KG1 (cell line): ENCODE measurements at regions not wholly inside any gene's neighbourhood (a gene's known extent, or its start where the extent isn't known, plus 50 kb on each side); places are given as distances from the start of the nearest gene placed in this dataset.
"Not testable (repeated sequence)": the region's sequence is repeated elsewhere in the genome, so short reads cannot be mapped to it uniquely, and the experiment has no call there.

ENCODE experiments used
- DNase-seq: peaks from one replicate; lab custom pipeline; 2025; lab: John Stamatoyannopoulos, UW

DNA sequence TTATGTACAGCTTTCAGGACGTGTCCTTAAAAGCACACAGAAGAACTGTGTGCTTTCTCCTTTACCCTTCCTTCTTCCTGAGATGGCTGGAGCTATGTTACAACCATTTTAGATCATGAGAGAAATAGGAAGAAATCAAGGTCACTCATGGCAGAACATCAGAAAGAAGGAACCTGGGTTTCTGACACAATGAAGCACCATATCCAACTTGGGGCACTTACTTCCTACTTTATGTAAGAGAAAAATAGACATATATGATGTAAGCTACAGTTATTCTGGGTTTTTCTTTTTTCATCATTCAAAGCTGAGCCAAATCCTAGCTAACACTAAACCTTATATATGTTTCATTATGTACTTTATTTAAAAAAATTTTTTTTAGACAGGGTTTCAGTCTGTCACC lies 79.5 kb downstream of the FAM161A start:
- no peak for DNase-seq

- no peak for DNase-seq
Observed at GRCh38 chr2:61771904-61772845, 81.7 kb downstream of the FAM161A start.

DNA sequence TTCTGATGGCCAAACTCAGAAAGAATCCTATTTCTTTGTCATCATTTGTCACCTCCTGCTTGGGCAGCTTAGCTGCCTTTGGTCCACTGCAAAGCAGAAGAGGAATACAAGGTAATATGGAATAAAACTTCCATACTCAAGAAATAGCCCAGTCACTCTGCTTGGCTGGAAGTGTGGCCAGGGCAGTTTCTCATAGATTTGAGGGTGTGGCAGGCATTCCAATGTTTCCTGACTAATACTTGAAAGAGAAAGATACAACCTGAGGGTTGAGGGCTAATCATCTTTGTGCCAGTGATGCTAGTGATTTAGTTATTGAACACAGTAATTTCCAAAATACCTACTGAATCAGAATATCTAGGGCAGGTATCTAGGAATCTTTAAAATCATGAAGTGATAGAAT lies 83.1 kb downstream of the FAM161A start:
- DNase-seq: no peak

DNA sequence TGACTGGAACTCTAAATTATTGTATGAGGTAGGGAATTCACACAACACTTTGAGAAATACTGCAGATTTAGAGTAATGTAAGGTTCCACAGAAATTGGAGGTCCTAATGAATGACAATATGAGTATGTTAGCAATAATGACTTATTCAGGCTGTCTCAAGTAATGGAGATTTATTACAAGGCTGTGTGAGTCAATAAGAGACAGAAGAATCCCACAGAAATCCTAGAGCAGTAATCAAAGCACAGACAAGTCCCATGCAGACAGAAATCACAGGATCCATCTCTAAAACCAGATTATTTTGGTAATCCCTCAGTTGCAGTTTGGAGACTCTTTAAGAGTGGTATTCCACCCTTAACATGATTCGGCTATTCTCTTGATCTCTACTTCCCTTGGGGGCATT lies 83.6 kb downstream of the FAM161A start:
- no peak for DNase-seq

DNA sequence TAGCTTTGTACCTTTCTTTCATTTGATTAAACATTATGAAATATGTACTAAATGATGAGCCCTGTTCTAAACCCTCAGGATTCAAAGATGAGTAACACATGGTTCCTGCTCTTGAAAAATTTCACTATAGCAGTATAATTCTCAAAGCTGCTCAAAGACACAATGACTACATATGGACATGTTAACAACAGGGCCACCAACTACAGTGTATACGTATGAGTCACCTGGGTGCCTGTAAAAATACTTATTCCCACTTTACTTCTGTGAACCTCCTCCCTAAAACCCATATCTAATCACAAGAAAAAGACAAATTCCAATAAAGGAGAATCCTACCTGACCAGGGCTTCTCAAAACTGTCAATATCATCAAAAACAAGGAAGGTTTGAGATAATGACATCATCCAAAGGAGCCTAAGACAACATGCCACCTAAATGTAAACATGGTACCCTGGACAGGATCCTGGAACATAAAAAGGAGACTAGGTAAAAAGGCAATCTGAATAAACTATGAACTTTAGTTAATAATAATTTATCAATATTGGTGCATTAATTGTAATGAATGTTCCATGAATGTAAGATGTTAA lies 84.7 kb downstream of the FAM161A start:
- no peak for DNase-seq

- peak; percentile 97 for DNase-seq
Observed at GRCh38 chr2:61764035-61764800, 89.6 kb downstream of the FAM161A start.

DNA sequence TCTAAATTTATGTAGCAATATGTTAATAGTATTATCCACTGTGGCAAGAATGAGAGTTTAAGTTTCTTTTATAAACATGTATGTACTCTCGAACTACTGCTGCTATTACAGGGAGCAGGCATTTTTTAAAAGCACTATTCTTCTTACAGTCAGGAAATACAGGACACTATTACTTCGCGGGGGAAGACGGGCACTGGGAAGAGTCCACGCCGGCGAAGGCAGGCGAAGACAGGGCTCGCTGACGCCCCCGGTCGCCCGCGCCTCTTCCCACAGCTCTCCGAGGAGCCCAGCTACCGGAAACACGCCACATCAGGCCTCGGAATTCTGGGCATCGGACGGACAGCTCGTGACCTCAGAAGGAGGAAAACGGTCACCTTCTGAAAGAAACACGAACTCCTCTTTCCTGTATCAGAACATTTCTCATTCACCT lies 90.2 kb downstream of the FAM161A start:
- no peak for DNase-seq

DNA sequence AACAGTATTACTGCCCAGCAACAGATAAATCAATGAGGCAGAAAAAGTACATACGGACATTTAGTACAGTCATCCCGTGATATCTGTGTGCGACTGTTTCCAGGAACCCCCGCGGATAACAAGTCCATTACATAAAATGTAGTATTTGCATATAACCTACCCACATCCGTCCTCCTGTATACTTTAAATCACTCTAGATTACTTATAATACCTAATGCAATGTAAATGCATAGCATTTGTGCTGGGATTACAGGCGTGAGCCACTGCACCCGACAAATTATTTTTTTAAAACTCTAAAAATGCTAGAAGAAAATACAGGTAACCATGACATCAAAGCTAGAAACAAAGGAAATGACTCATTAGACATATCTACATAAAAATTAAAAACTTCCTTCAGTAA lies 91.6 kb downstream of the FAM161A start:
- DNase-seq: no peak

GRCh38 chr2:61759718-61760117 lies 94.1 kb downstream of the FAM161A start:
- DNase-seq: no peak

DNA sequence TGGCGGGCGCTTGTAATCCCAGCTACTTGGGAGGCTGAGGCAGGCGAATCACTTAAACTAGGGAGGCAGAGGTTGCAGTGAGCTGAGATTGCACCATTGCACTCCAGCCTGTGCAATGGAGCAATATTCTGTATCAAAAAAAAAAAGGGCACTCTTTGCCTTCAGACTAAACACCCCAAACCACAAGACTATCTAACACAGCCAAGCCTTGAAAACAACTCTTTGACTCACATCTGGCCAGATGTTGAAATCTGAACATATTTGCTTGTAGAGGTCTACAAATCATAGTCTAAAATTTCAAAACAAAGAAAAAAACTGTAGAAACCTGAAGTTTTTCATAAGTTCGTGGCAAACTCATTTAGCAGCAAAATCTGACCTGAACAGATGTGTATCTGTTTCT lies 94.9 kb downstream of the FAM161A start:
- DNase-seq: no peak

- DNase-seq: no peak
Observed at GRCh38 chr2:61758159-61758558, 95.7 kb downstream of the FAM161A start.

- no peak for DNase-seq
Observed at GRCh38 chr2:61753512-61753911, 100.3 kb downstream of the FAM161A start.

- DNase-seq: no peak
Observed at GRCh38 chr2:61750624-61751023, 103.2 kb downstream of the FAM161A start.

GRCh38 chr2:61742955-61743354 lies 110.9 kb downstream of the FAM161A start:
- no peak for DNase-seq

DNA sequence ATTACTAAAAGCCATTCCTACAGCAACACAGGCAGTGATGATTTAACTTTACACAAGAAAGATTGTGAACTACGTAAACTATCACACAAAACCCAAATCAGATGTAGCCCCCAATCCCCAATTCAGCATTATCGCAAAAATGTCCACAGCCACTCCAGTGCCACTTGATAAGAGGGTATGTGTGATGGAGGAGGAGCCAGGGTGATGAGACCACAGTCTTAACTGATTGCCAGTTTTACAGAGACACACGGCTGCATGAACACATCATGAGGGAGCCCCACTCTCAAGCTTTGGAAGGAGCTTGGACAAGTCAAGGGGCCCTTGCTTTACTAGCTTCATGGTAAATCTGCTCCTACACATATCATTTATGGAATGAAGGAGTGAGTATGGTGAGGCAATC lies 116.0 kb downstream of the FAM161A start:
- no peak for DNase-seq

GRCh38 chr2:61736953-61737352 lies 116.9 kb downstream of the FAM161A start:
- DNase-seq: no peak

DNA sequence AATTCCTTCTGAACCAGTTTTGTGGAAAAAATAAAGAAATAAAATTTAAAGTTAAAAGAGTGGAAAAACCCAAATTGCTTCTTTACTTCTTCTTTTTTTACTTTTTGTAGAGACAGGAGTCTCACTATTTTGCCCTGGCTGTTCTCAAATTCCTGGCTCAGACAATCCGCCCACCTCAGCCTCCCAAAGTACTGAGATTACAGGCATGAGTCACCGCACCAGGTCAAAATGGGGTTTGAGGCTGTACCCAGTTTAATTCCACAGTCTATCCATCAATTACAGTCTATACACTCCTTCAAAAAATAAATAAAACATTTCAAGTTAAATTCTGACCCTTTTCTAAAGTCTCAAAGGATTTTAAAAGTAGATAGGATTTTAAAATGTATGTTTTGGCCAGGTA lies 120.3 kb downstream of the FAM161A start:
- DNase-seq: no peak

DNA sequence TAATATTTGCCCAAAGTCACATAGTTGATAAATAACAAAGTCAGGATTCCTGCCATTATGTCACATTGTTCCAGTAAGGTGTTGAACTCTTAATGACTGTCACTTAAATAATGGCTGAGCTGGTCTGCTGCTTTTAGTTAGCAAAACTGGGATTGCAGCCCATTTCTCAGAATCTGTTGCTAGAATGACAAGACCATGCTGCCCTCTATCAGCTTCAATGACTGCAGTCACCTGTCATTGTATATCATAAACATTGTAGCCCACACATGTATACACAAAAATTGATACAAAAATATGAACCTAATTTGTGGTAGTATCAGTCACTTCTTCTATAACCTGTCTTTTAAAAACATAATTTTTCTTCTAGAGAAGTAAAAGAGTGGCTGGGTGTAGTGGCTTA lies 121.1 kb downstream of the FAM161A start:
- DNase-seq: no peak

GRCh38 chr2:61727746-61728145 lies 126.1 kb downstream of the FAM161A start:
- no peak for DNase-seq

DNA sequence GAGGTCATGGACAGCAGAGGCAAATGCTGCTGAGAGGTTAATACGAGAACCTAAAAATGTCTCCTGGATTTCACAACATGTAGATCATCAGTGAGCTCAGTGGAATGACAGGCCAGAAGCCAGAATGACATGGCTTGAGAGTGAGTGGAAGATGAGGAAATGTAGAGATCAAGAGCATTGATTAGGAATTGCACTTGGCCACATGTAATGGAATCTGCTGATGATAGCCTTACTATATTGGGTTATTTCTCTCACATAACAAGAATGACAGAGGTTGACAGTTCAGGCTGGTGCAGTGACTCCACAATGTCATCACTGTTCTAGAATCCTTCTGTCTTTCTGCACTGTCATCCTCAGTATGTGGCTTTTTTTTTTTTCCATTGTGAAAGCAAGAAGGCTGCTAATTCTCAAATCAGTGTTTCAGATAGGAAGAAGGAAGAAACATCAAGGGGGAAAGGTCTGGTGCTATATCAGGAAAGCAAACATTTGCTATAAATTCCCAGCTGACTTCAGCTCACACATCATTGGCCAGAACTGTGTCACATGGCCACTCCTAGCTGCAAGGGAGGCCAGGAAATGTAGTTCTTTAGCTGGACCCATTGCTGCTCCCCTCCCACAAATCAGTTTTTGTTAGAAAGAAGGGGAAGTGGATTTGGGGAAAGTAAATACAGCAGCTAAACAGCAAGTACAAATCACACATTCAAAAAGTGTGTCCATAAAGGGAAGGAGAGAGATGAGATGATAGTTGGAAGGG lies 127.2 kb downstream of the FAM161A start:
- no peak for DNase-seq

GRCh38 chr2:61723364-61723763 lies 130.5 kb downstream of the FAM161A start:
- not testable (repeated sequence) for DNase-seq

- DNase-seq: no peak
Observed at GRCh38 chr2:61722800-61723199, 131.1 kb downstream of the FAM161A start.
